OCI-LY7 (cell line): ENCODE measurements at regions not wholly inside any gene's neighbourhood (a gene's known extent, or its start where the extent isn't known, plus 50 kb on each side); places are given as distances from the start of the nearest gene placed in this dataset.

ENCODE experiments used
- BruUV-seq: library from RNA; stranded (reverse); fragments of 400-500 nt; replicated peaks from 2 replicates; lab custom pipeline; 2021; lab: Mats Ljungman, UMichigan
- CTCF ChIA-PET: fragments of 300-600 bp; sonication (Branson Sonifier 250); formaldehyde crosslinking; loops from one replicate; lab custom pipeline; 2022; ENCODE audit warnings: antibody characterized with exemption; ENCODE audit not compliant: unreplicated experiment; lab: Charles Lee
- POLR2A ChIA-PET: fragments of 300-600 bp; sonication (Branson Sonifier 250); formaldehyde crosslinking; loops from one replicate; lab custom pipeline; 2022; ENCODE audit warnings: antibody characterized with exemption; lab: Charles Lee
- DNase-seq: peaks from one replicate; pipeline ENCODE4 v3.0.0-alpha.2; 2015; ENCODE audit warnings: low spot score
- H2AFZ ChIP-seq: fragments of 200-600 bp; sonication (generic), shearing (Covaris generic); 2 replicates; pipeline ENCODE4 v1.6.1; 2014; ENCODE audit warnings: mild to moderate bottlenecking, antibody characterized with exemption, low read length, moderate library complexity
- H3K27ac ChIP-seq: fragments of 200-600 bp; sonication (generic); 2 replicates; pipeline ENCODE4 v1.5.1; 2014; ENCODE audit warnings: mixed run types, low read depth, mild to moderate bottlenecking, moderate library complexity, low read length, inconsistent platforms; ENCODE audit not compliant: poor library complexity, severe bottlenecking
- H3K36me3 ChIP-seq: fragments of 200-600 bp; sonication (generic); 2 replicates; pipeline ENCODE4 v1.6.1; 2014; ENCODE audit warnings: mild to moderate bottlenecking, antibody characterized with exemption, low read length, moderate library complexity, mixed read lengths; ENCODE audit not compliant: insufficient read depth
- H3K4me1 ChIP-seq: fragments of 200-600 bp; sonication (generic); 2 replicates; pipeline ENCODE4 v1.5.1; 2014; ENCODE audit warnings: mild to moderate bottlenecking, low read length; ENCODE audit not compliant: insufficient read depth, poor library complexity, severe bottlenecking
- H3K4me2 ChIP-seq: fragments of 200-600 bp; sonication (generic); 2 replicates; pipeline ENCODE4 v1.6.1; 2014; ENCODE audit warnings: mild to moderate bottlenecking, low read length
- H3K4me3 ChIP-seq: fragments of 200-600 bp; sonication (generic); 2 replicates; pipeline ENCODE4 v1.5.1; 2014; ENCODE audit warnings: mild to moderate bottlenecking, low read depth, low read length; ENCODE audit not compliant: poor library complexity, severe bottlenecking
- H3K79me2 ChIP-seq: fragments of 200-600 bp; sonication (generic); 2 replicates; pipeline ENCODE4 v1.6.1; 2016; ENCODE audit warnings: low read depth, mild to moderate bottlenecking, low read length, moderate library complexity, mixed read lengths; ENCODE audit not compliant: insufficient read depth
- H3K9me2 ChIP-seq: fragments of 200-600 bp; sonication (generic); 2 replicates; pipeline ENCODE4 v1.6.1; 2016; ENCODE audit warnings: mild to moderate bottlenecking, low read length, mixed read lengths; ENCODE audit not compliant: insufficient read depth
- H3K9me3 ChIP-seq: fragments of 200-600 bp; sonication (generic); 2 replicates; pipeline ENCODE4 v1.6.1; 2014; ENCODE audit warnings: mild to moderate bottlenecking, mixed run types, low read length, mixed read lengths
- H4K20me1 ChIP-seq: fragments of 200-600 bp; sonication (generic); 2 replicates; pipeline ENCODE4 v1.6.1; 2014; ENCODE audit warnings: mild to moderate bottlenecking, antibody characterized with exemption, low read length, moderate library complexity, mixed read lengths; ENCODE audit not compliant: insufficient read depth
- CTCF ChIP-seq: fragments of 200-600 bp; sonication (generic); conservative IDR thresholded peaks from 2 replicates; pipeline ENCODE4 v1.5.1; 2014; ENCODE audit warnings: mild to moderate bottlenecking, antibody characterized with exemption, low read length, moderate library complexity, mixed read lengths
- EZH2phosphoT487 ChIP-seq: fragments of 200-600 bp; sonication (generic); IDR thresholded peaks from 2 replicates; pipeline ENCODE4 v1.6.1; 2018; ENCODE audit warnings: low read depth, borderline replicate concordance, mild to moderate bottlenecking, mixed run types, antibody characterized with exemption, low read length, moderate library complexity, mixed read lengths
- intact Hi-C: fragments of 100-400 bp; cut with micrococcal nuclease; formaldehyde crosslinking; loops from one replicate; pipeline ENCODE4 v1.10.0; 2022; ENCODE audit not compliant: unreplicated experiment

DNA sequence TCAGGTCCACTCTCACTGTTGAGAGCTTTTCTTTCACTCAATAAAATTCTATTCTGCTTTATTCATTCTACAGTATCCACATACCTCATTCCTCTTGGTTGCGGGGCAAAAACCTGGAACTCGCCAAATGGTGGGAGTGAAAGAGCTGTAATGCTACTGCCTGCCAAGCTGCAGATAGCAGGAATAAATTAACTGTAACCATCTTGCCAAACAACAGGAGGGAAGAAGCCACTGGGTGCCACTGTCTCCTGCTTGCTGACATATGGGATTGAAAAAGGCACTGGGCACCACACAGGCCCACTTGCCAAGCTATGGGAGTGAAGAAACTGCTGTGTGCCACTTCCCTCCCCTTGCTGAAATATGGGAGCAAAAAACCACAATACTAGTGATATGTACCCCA, 111.9 kb upstream of the CNTN1 start:
- Histone ChIP-seq H3K9me3 (peaks cover 3% of the 10 kb centered on the region; the same call in 1 of the 2 replicates), H3K4me1 (no peaks in the 10 kb centered on the region), H3K79me2 (no peaks in the 10 kb centered on the region), H3K27ac (no peak overlapping the region), H3K9me2 (no peaks in the 10 kb centered on the region), H3K4me2 (no peak overlapping the region), H2AFZ (no peak overlapping the region), H3K4me3 (no peak overlapping the region), H3K36me3 (no peaks in the 10 kb centered on the region), H4K20me1 (no peaks in the 10 kb centered on the region)
- POLR2A ChIA-PET, result no interaction called here
- TF ChIP-seq EZH2phosphoT487 (no peak), CTCF (no peak)
- intact Hi-C loops, result no loop called here
- CTCF ChIA-PET, result interaction anchor here (0.6 kb wide), 1 partner anchor 1300 kb away, joined by 3 read pairs; no protein-coding TSS in a partner anchor
- DNase-seq, result no peak
- no TSS peak for BruUV-seq

DNA sequence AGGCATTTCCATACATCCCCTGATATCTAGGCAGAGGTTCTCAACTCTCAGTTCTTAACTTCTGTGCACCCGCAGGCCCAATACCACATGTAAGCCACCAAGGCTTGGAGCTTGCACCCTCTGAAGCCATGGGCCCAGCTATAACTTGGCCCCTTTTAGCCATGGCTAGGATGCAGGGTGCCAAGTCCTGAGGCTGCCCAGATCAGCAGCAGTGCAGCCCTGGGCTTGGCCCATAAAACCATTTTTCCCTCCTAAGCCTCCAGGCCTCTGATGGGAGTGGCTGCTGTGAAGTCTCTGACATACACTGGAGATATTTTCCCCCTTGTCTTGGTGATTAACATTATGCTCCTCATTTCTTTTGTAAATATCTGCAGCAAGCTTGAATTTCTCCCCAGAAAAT, 110.3 kb upstream of the CNTN1 start:
- H3K4me2 ChIP-seq, result no peak overlapping the region
- POLR2A ChIA-PET, result no interaction called here
- CTCF ChIA-PET, result no interaction called here

More for the DNA sequence above, 110.3 kb upstream of the CNTN1 start:
- DNase-seq, result no peak
- H3K4me3 ChIP-seq, result no peak overlapping the region
- BruUV-seq, result no TSS peak
- H3K4me1 ChIP-seq, result no peaks in the 10 kb centered on the region
- no peaks in the 10 kb centered on the region for H4K20me1 ChIP-seq
- no peak overlapping the region for H2AFZ ChIP-seq
- no peak overlapping the region for H3K27ac ChIP-seq
- no peaks in the 10 kb centered on the region for H3K79me2 ChIP-seq
- no peak for TF ChIP-seq EZH2phosphoT487
- TF ChIP-seq CTCF, result no peak
- H3K9me2 ChIP-seq, result no peaks in the 10 kb centered on the region
- H3K36me3 ChIP-seq, result no peaks in the 10 kb centered on the region
- intact Hi-C loops, result no loop called here
- H3K9me3 ChIP-seq, result peaks cover 3% of the 10 kb centered on the region; the same call in 1 of the 2 replicates
